Daoy (cell line): ENCODE measurements at regions not wholly inside any gene's neighbourhood (a gene's known extent, or its start where the extent isn't known, plus 50 kb on each side); places are given as distances from the start of the nearest gene placed in this dataset.
A peak's percentile ranks its signal among the peaks of the same experiment; 100 is the strongest.

Source experiments
- DNase-seq: peaks from one replicate; pipeline ENCODE4 v3.0.0-alpha.2; 2015; ENCODE audit warnings: low read depth

DNA sequence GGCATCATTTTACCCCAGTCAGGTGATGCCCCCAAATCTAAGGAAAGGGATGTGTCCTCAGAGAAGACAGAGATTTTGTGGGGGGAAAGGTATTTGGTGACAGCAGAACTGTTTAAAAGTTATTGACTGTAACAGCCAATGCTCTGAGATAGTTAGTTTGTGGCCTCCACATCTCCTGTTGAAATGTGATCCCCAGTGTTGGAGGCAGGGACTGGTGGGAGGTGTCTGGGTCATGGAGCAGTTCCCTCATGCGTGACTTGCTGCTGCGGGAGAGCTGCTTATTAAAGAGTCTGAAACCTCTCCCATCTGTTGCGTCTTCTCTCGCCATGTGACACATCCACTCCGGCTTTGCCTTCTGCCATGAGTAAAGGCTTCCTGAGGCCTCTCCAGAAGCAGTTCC lies 282.8 kb upstream of the FOXQ1 start:
- peak; percentile 33 for DNase-seq

DNA sequence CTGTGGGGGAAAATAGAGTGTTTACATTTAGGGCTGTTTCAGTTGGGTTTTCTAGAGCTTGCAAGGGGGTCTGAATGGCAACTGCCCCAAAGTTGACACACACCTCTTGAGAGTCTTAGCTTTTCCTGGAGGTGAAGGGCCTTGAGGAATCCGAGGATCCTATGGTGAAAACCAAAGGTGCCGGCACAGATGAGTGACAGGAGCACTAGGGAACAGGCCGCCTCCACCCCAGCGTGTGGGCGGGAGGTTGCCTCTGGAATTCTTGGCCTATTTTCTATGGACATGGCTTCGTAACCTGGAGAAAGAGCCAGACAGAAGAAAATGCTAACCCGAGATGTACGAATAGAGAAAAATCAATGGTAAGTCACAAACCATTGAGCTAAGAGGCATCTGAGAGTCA lies 283.2 kb upstream of the FOXQ1 start:
- DNase-seq: no peak

DNA sequence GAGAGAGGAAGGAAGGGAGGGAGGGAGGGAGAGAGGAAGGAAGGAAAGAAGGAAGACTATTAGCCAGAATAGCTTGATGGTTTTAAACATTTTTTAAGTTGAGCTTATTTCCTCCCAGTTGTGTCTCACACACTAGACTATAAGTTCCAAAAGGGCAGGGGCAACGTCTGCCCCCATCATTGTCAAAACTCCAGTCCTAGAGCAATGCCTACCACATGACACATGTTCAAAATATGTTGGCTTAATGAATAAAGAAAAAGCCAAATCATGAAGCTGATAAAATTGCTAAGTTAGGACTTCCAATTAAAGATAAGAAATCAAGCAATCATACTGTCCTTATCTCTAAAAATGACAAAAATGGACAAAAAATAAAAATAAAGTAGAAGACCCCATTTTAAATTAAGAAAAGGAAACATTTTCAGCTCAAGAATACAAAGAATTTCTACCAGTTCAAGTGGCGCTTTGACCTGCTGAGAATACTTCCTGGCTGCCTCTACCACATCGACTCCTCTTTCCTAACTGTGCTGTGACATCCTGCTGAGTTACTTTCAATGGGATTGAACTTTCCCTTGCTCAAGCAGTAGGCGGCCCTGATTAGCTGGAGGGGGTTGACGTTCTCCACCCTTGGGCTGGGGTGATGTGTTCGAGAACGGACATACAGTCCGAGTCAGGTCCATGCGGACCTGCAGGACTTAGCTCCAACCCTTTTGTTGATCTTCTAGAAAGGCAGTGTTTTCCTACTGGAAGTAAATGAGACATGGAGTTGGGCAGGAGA lies 283.9 kb upstream of the FOXQ1 start:
- DNase-seq: no peak

DNA sequence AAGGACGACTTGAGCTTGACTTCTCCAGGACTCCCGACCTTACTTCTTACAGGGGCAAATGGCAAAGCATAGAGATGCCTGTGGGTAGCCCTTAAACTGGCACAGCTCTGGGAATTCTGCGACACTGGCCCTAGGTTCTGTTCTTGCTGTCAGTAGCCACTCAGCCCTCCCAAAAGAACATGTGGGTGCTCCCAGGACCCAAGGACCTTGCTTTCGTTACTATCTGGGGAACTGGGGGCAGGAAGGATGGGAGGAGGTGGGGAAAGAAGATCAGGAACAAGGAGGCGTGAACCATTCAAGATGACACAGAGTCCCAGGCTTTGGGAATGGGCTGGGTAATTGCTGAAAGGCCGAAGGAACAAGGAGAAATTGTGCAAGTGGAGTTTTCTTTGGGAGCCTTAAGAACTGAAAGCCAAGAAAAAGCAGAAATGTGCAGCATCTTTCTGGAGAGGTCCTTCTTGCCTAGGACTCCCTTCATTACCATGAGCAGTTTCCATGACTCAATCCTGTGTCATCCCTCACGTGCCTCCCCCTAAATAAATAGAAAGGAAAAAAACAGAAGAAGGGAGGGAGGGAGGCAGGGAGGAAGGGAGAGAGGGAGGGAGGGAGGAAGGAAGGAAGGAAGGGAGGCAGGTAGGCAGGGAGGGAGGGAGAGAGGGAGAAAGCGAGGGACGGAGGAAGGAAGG lies 284.6 kb upstream of the FOXQ1 start:
- DNase-seq: peak; percentile 65

DNA sequence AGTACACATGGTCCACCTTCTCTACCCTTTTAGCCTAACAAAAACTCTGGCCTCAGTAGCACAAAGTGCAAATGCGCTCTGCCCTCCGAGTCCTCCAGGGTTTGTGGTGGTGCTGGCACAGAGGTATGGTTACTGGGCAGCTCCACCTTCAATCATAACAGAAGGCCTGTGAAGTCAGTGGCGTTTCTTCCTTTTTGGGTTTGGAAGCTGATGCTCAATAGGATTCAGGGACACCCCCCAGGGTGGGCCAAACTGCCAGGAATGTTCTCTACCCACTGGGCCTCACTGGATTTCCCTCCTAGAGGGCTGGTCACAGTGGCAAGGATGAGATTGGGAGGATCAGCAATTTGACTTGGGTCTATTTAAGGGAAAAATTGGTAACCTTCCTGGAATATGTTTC lies 286.1 kb upstream of the FOXQ1 start:
- no peak for DNase-seq

DNA sequence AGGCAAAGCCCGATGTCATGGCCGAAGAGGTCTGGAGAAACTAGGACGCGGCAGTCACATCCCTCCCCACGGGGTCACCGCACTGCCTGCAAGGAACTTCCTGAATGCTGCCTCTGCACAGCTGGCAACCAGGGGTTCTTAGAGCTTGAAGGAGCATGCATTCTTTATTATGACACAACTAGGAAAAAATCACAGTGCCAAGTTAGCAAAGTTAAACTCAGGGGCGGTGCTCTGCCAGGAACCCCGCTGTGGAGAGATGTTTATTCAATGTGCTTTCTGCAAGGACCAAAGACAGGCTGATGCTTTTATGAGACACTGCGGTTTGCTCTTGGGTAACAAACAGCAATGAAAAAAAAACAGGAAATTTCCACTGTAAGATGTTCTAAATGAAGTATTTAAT lies 287.3 kb upstream of the FOXQ1 start:
- DNase-seq: peak; percentile 84

DNA sequence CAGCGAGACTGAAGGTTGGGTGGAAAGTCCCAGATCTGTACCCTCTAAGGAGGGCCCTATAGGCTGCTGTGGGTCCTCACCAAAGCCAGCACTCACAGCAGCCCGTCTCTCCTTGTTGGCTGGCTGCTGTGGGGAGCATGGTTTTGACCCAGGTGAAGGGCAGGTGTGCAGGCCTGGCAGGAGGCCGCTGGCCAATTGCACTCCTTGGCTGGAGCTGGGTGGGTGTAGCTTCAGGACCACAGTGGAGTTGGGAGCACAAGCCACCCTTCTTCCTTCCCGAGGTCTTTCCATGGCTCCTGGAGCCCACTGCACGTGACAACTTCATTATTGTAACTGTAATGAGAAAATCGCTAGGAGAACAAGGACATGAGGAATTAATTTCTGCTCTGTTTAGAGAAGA lies 287.7 kb upstream of the FOXQ1 start:
- DNase-seq: no peak

DNA sequence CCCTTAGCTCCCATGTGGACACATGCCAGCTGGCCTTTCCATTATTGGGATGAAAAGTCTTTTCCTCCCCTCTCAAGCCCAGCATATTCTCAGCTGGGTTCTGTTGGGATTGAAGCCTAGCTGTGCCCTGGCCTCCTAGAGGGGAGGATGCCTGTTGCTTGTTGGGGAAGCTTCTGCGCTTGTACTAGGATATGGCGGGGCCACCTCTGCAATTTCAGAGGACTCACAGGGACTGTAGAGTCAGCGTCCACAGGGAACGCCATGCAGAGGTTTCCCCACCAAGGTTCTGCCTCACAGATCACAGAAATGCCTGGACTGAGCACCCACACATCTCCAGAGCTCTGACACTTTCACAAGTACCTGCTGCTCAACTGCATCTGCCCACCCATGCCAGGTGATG lies 288.7 kb upstream of the FOXQ1 start:
- DNase-seq: no peak

DNA sequence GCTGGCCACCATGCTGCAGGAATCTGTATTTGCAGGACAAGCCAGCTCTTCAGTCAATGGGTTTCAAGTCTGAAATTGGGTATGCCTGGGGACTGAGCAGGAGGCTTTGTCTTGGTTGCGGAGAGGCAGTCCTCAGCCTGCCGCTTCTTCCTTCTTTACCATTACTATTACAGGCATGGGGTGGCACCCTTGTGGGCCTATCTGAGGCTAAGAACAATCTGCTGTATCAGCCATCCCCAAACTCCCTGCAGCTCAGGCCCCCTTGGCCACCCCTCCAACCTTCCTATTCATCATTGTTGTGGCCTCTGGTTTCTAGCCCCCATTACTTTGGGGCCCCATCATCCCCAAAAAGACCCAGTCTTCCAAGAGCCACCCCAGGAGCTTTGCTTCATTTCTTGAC lies 289.2 kb upstream of the FOXQ1 start:
- no peak for DNase-seq

DNA sequence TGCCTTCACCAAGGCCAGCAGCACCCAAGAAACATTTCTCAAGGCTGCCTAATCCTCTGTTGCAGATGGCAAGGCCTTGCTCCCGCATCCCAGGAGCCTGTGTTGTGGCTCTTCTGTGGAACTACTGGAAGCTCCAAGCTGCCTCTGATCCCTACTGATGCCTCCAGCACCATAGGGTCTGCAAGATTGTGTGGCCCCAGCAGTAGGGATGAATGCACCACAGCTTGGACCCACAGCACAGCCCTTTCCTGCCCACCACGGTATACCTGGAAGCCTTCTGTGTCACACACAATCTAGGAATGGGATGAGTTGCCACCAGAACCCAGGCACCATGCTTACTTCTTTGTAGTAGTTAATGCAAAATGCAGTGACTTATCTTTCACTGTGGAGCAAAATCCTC lies 291.1 kb upstream of the FOXQ1 start:
- DNase-seq: no peak

DNA sequence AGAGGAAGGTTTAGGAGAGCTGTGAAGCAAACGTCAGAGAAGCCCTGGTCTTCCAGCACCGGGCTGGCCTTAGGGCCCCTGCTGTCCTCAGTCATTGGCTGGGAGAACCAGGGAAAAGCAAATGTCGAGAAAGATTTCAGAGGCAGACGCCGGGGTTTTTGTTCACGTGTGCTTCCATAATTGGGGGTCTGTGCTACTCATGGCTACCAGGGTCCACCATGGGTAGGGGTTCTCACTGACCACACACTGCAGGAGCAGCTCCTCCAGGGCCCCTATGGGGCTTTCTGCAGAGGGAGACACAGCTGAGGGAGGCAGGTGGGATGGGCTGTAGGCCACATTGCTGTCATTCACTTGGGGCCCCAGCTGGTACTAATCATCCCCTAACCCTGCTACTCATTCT lies 291.8 kb upstream of the FOXQ1 start:
- no peak for DNase-seq

DNA sequence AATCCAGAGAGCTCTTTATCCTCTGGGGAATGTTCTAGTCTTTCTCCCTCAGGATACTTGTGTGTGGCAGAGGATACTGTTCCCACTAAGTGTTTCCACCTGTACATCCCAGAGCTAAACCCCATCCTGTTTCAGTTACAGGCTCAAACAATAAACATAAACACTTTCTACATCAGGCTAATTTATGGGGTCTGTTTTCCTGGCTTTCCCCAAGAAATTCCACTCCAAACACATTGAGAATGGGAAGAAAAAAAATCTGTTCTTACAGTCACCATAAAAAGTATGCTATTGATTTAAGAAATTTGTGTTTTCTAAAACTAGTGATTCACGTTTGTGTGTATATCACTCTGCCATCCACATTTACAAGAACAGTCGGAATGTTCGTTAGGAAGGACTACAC lies 293.9 kb upstream of the FOXQ1 start:
- DNase-seq: no peak

DNA sequence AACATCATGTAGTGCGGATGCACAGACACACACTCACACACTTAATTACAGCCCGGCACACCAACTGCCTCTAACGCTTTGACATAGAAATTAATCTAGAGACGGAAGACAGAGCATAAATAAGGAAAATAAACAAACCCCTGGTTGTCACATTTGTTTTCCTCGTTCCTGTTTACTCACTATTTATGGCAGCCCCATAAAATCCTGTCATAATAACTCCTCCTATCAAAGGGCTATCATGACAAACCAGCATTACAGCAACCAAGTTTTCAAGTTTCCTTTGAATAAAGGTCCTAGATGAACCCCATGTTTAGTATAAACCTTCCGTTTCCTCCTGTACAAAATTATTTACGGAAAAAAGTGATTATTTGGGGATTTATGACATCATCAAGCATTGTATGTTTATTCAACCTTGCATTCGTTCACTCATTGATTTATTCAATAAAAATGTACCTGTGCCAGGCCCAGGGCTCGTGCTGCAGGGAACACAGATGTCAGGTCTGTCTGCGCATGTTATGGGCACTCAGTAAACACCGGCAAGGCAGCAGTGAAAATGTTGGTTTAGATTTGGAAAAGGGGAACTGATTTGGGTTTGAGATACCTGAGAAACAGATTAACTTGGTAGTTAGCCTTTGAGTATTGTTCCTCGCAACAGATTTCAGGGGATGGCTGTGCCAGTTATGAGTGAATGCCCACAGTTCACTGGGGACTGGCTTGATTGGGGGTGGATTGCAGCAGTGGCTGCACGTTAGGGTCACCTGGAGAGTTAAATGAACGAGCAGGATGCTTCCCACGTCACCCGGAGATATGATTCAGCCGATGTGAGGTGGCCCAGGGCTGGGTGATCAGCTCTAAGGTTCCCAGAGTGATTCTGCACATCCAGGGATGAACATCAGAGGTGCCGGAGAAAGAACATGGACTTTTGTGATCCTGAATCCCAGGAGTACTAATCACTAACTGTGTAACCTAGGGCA lies 295.3 kb upstream of the FOXQ1 start:
- no peak for DNase-seq

DNA sequence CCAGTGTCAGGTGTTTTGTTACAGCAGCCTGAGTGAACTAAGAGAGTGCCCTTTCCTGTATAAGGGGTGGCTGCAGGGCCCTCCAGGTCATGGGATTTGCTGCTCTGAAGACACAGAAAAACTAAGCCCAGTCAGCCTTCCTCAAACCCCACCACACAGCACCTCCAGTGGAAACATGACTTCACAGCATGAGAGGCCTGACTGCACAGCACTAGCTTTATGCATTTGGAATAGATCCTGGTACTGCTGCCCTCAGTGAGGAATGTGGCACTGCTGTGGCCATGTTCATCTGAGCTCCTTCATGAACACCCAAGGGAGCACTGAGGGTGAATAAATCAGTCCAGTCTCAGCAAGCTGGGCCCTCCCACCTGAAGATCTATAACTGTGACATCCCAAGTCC lies 296.1 kb upstream of the FOXQ1 start:
- peak; percentile 30 for DNase-seq

DNA sequence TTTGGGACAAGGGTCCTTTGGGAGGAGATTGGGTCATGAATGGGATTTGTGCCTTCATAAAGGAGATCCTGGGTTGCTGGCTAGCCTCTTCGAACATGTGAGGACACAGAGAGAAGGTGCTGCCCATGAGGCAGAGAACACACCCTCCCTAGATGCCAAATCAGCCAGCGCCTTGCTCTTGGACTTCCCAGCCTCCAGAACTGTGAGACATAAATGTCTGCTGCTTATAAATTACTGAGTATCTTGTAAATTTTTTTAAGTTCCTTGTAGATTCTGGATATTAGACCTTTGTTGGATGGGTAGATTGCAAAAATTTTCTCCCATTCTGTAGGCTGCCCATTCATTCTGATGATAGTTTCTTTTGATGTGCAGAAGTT lies 297.5 kb upstream of the FOXQ1 start:
- DNase-seq: no peak

DNA sequence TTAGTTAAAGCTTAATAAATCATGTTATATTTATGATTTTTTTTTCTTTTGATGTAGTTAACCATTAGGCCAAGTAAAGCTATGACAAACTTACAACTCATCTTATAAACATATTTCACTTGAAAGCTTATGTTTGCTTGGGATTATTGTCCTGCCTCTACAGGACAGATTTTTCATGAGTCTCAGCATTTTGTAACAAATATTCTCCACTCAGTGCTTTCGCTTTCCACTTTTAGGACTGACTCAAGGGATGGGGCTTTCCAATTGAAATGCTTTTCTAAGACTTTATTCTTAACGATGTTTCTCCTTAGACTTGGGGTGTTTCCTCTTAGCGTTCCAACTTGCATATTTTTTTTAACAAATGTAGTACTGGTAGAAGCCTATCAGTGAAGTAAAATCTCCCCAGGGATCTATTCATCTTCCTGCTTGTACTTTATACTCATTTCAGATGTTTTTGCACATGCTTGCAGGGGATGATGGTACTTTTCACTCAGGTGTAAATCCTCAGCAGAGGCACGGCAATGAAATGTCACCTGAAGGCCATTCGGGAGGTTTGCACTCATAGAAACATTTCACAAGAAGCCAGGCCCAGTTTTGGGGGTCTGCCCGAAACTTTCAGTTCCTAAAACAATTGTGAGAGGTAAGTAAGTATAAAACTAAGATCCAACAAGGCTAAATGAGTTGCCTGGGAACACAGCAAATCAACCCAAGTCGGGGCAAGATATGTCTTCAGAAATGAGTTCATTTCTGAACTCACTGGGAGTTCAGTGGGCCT lies 298.1 kb upstream of the FOXQ1 start:
- no peak for DNase-seq

DNA sequence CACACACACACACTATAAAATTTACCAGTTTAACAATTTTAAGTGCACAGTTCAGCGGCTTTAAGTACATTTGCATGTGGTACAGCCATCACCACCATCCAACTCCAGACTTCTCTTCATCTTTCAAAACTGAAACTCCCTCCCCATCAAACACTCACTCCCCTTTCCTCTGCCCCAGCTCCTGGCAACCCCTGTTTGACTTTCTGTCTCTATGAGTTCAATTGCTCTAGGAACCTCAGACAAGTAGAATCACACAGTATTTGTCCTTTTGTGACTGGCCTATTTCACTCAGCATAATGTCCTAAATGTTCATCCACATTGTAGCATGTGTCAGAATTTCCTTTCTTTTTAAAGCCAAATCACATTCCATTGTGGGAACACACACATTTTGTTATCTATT lies 302.8 kb upstream of the FOXQ1 start:
- no peak for DNase-seq

DNA sequence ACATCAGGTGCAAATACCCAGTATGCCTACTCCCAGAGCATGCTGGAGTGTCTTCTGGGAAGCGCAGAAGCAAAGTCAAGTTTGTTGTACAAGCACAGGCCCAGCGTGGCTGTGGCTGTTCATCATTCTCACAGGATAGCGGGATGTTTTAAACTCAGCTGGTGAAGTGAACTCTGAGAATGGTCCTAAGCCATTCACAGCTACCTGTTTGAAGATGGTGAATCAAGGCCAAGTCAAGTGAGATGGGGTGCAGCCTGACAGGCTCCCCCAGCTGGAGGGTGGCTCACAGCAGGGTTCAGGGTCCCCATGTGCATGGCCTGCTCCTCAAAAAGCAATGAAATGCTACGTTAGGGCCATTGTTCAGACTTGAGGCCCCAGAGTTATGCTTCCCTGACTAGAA lies 304.7 kb upstream of the FOXQ1 start:
- DNase-seq: no peak

DNA sequence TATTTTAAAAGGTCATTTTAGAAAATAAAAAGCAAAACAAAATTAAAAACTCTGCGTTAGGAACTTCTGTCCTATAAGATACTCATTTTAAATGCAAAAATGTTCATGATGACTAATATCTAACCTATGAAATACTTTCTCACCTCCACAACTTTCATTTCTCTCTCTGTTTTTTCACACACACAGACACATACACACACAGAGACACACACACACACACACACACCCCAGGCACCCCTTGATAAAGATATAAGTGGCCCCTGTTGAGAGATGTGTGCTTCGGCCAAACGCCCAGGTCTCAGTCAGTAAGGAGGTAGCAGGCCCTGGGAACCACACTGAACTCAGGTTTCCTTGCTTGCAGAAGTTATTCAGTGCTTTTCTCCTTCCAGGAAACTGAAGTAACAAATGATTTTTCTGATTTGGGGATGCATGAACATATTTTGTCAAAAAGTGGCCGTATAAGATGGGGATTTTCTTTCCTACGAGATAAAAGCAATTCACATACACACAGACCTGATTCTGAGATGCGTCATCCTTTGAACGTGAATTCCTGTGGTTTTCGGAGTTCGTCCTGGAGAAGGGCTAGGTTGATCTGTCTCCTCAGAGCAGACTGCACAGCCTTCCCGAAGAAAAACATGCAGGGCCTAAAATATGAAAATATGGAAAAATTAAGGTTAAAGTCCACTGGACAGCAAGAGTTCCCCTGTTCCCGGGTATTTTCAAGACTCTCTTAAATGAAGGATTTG lies 306.8 kb upstream of the FOXQ1 start:
- DNase-seq: peak; percentile 82

DNA sequence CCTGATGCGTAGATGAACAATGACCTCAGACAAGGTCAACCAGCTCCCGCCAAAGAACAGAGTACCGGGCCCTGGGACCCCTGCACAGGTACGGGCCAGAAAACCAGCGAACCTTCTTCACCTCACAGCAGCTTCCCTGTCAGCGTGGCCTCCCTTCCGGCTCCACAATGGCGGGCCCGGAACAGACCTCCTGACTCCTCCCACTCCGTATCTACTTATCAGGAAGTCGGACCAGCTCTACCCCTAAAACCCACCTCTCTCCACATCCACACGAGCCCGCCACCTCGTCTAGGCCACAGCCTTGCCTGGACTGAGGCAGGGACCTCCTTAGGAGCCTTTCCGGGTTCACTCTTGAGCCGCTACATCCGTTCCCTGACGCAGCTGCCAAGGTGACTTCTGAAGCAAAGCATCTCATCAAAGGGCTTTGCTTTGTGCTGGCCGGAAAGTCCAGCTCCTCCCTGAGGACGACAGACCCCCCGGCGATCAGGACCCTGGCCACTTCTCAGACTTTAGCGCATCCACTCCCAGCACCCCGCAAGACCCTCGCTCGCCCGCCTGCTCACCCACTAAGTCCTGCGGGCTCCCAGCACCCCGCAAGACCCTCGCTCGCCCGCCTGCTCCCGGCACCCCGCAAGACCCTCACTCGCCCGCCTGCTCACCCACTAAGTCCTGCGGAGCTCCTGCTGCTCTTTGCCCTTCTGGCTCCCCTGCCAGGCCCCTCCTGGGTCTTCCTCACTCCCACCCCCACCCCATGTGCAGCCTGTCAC lies 308.3 kb upstream of the FOXQ1 start:
- no peak for DNase-seq
